Activated CD8-positive, alpha-beta T cell treated with anti-CD3 and anti-CD28 coated beads for 36 hours (primary cell): ENCODE measurements at regions not wholly inside any gene's neighbourhood (a gene's known extent, or its start where the extent isn't known, plus 50 kb on each side); places are given as distances from the start of the nearest gene placed in this dataset.
"Not testable (repeated sequence)": the region's sequence is repeated elsewhere in the genome, so short reads cannot be mapped to it uniquely, and the experiment has no call there.

ENCODE experiments used
- ATAC-seq: fragments of 200-7000 bp; cut with Tn5 transposase; one replicate; pipeline ENCODE4 v1.10.0; 2021; ENCODE audit warnings: mild to moderate bottlenecking, moderate library complexity
- CTCF ChIA-PET: fragments of 350-600 bp; sonication (Branson Sonifier 250); formaldehyde crosslinking; loops from one replicate; lab custom pipeline; 2021; ENCODE audit warnings: antibody characterized with exemption; lab: Charles Lee
- POLR2A ChIA-PET: fragments of 350-600 bp; sonication (Branson Sonifier 250); formaldehyde crosslinking; loops from one replicate; lab custom pipeline; 2021; ENCODE audit warnings: antibody characterized with exemption; lab: Charles Lee
- DNase-seq: peaks from one replicate; pipeline ENCODE4 v3.0.0-alpha.2; 2020
- H3K27ac Mint-ChIP-seq: one replicate; pipeline ENCODE4 v1.8.0; 2021; ENCODE audit warnings: mild to moderate bottlenecking, mixed read lengths
- H3K27me3 Mint-ChIP-seq: one replicate; pipeline ENCODE4 v1.8.0; 2021; ENCODE audit warnings: mixed read lengths
- H3K36me3 Mint-ChIP-seq: one replicate; pipeline ENCODE4 v1.8.0; 2021; ENCODE audit warnings: low read depth, mixed read lengths
- H3K4me1 Mint-ChIP-seq: one replicate; pipeline ENCODE4 v1.8.0; 2021; ENCODE audit warnings: low read depth, mixed read lengths
- H3K4me3 Mint-ChIP-seq: one replicate; pipeline ENCODE4 v1.8.0; 2021; ENCODE audit warnings: mild to moderate bottlenecking, moderate library complexity, mixed read lengths
- H3K9me3 Mint-ChIP-seq: one replicate; pipeline ENCODE4 v1.8.0; 2021; ENCODE audit warnings: mixed read lengths
- intact Hi-C: fragments of 100-400 bp; cut with micrococcal nuclease; formaldehyde crosslinking; loops from one replicate; pipeline ENCODE4 v1.10.0; 2022
- TF ChIP-seq, protein P1 (sequence below): fragments of 200-600 bp; IDR thresholded peaks from one replicate; pipeline ENCODE4 v1.8.0; 2022; ENCODE audit warnings: antibody characterized with exemption, mild to moderate bottlenecking

DNA sequence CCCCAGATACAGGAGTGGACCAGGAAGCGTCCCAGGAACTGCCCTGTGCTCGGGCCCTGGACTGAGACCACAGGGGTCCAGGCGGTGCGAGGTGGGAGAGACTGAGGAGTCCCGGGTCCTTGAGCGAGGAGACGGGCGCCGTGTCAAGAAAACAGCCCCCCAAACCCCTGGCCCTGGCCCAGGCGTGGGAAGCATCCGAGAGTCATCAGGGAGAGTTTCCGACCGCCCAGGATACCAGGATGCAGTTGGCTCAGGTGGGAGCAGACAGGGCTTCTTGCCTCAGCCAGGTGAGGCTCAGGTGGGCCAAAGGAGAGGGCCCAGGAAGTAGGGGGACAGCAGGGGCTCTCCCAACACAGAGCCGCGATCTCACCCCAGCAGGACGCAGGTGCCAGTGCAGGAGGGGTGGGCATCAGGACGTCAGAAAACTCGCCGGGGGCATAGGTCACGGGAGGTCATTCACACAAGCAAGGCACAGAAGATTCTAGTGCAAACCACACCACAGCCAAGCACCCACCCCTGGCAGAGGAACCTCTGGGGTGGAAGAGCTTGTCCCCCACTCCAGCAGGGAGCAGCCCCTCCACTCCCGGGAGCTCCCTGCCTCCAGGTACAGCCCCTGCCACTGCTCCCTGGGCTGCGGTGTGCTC is 102.5 kb upstream of the EIF5 start:
- DNase-seq = no peak
- CTCF ChIA-PET = no interaction called here
- Mint-ChIP-seq H3K9me3 (no peaks in the 10 kb centered on the region), H3K4me1 (no peaks in the 10 kb centered on the region), H3K4me3 (no peak overlapping the region), H3K27me3 (peaks cover 10% of the 10 kb centered on the region), H3K36me3 (no peaks in the 10 kb centered on the region), H3K27ac (no peak overlapping the region)
- POLR2A ChIA-PET = no interaction called here
- intact Hi-C loops = no loop called here
- ATAC-seq = no peak
- TF ChIP-seq, protein P1, sequence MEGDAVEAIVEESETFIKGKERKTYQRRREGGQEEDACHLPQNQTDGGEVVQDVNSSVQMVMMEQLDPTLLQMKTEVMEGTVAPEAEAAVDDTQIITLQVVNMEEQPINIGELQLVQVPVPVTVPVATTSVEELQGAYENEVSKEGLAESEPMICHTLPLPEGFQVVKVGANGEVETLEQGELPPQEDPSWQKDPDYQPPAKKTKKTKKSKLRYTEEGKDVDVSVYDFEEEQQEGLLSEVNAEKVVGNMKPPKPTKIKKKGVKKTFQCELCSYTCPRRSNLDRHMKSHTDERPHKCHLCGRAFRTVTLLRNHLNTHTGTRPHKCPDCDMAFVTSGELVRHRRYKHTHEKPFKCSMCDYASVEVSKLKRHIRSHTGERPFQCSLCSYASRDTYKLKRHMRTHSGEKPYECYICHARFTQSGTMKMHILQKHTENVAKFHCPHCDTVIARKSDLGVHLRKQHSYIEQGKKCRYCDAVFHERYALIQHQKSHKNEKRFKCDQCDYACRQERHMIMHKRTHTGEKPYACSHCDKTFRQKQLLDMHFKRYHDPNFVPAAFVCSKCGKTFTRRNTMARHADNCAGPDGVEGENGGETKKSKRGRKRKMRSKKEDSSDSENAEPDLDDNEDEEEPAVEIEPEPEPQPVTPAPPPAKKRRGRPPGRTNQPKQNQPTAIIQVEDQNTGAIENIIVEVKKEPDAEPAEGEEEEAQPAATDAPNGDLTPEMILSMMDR = no peak

DNA sequence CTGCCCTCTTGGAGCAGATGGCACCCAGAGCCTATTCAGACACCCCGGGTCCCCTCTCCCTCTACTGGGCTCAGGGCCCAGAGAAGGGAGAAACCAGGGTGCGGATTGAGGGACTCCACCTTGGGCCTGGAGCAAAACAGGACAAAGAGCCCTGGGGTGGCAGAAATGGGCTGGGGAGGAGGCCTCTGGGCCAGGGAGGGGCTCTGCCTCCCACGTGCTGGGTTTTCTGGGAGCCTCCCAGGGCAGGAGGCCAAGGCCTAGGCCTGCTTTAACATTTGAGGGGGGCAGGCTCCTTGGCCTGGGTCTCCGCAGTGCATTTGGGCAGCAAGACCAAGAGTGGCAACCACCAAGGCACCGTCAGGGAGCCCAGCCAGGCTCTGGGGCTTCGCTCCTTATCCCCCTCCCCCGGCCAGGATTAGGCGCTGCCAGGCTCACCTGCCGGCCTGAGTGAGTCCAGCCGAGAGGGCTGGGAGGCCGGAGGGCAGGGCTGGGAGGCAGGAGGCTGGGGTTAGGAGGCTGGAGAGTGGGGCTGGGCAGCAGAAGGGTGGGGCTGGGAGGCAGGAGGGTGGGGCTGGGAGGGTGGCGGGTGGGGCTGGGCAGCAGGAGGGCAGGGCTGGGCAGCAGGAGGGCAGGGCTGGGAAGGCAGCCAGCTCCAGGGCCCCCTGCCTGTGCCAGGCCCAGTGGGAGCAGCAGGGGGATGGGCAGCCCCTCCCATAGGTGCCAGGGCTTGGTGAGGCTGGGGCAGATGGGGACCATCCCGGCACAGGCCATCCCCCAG is 101.8 kb upstream of the EIF5 start:
- ChIA-PET CTCF (no interaction called here), POLR2A (no interaction called here)
- H3K4me3 Mint-ChIP-seq = no peak overlapping the region
- ATAC-seq (no peak), DNase-seq (no peak)
- intact Hi-C loops = no loop called here
- TF ChIP-seq, protein P1 = no peak
- peaks cover 10% of the 10 kb centered on the region for H3K27me3 Mint-ChIP-seq
- no peaks in the 10 kb centered on the region for H3K9me3 Mint-ChIP-seq
- H3K27ac Mint-ChIP-seq = no peak overlapping the region
- H3K36me3 Mint-ChIP-seq = no peaks in the 10 kb centered on the region
- H3K4me1 Mint-ChIP-seq = no peaks in the 10 kb centered on the region

DNA sequence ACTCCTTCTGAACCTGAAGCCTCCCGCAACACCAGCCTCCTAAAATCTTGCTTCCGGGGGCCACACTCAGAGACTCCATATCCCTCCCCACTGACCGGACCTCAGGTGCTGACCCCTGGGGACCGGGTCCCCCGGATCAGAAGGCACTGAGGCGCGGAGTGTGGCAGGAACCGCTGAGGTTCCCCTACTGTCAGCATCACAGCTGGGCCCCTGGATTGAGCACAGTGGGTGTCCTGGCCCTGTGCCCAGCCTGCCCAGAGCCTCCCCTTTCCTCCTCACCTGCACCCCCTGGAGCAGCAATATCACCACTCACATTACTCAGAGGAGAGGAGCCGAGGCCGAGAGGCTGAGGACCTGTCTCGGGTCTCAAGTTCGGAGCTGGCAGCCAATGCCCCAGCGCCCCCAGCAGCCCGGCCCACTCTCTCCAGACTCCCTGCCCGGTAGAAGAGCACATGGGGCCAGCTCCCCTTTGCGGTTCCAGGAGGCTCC is 101.2 kb upstream of the EIF5 start:
- Mint-ChIP-seq H3K9me3 (peaks cover 3% of the 10 kb centered on the region), H3K27ac (no peak overlapping the region), H3K36me3 (no peaks in the 10 kb centered on the region), H3K27me3 (peaks cover 10% of the 10 kb centered on the region), H3K4me1 (no peaks in the 10 kb centered on the region), H3K4me3 (no peak overlapping the region)
- POLR2A ChIA-PET = no interaction called here
- DNase-seq (no peak), ATAC-seq (no peak)
- TF ChIP-seq, protein P1 = no peak
- intact Hi-C loops = no loop called here
- CTCF ChIA-PET = no interaction called here

DNA sequence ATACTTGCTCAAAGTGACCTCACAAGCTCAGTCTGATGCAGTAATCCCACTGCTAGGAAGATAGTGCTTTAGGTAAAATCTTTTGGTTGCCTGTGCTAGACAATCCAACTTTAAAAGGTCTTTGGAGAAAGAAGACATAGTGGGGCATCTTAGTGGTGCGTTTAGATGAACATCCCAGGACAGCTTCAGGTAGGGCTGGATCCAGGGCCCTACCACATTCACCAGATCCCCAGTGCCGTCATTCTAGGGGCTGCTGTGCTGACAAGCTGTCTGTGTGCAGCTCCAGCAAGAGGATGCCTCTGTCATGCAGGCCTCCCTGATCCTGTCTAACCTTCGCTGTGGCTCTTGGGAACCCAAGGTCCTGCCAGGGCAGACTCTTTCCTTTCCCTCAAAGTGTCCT is 100.7 kb upstream of the EIF5 start:
- DNase-seq = no peak
- TF ChIP-seq, protein P1 = no peak
- H3K27me3 Mint-ChIP-seq = peaks cover 10% of the 10 kb centered on the region
- ATAC-seq = no peak
- CTCF ChIA-PET = no interaction called here
- H3K36me3 Mint-ChIP-seq = no peaks in the 10 kb centered on the region
- POLR2A ChIA-PET = no interaction called here
- intact Hi-C loops = no loop called here
- no peak overlapping the region for H3K4me3 Mint-ChIP-seq
- H3K9me3 Mint-ChIP-seq = peaks cover 7% of the 10 kb centered on the region
- no peaks in the 10 kb centered on the region for H3K4me1 Mint-ChIP-seq
- no peak overlapping the region for H3K27ac Mint-ChIP-seq

GRCh38 chr14:103234826-103235225 is 99.2 kb upstream of the EIF5 start:
- H3K9me3 Mint-ChIP-seq = peaks cover 18% of the 10 kb centered on the region
- H3K4me1 Mint-ChIP-seq, intact Hi-C loops, H3K27me3 Mint-ChIP-seq, CTCF ChIA-PET, H3K4me3 Mint-ChIP-seq, H3K36me3 Mint-ChIP-seq, DNase-seq, ATAC-seq, POLR2A ChIA-PET, H3K27ac Mint-ChIP-seq: not testable (repeated sequence)

DNA sequence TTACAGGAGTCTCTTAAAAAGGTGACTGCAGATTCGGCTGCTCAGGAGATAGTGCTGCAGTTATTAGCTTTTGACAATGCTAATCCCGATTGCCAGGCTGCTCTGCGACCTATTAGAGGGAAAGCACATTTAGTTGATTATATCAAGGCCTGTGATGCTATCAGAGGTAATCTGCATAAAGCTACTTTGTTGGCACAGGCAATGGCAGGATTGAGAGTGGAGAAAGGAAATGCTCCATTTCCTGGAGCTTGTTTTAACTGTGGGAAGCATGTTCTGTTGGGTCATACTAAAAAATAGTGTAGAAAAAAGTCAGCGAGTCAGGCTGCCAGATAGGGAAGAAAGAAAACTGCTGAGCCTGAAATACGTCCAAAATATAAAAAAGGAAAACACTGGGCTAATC is 98.5 kb upstream of the EIF5 start:
- H3K4me1 Mint-ChIP-seq, POLR2A ChIA-PET, intact Hi-C loops, H3K27me3 Mint-ChIP-seq, ATAC-seq, H3K4me3 Mint-ChIP-seq, H3K36me3 Mint-ChIP-seq, DNase-seq, CTCF ChIA-PET, H3K27ac Mint-ChIP-seq: not testable (repeated sequence)
- H3K9me3 Mint-ChIP-seq = peaks cover 19% of the 10 kb centered on the region
